ENCODE measurements at regions not wholly inside any gene's neighbourhood (a gene's known extent, or its start where the extent isn't known, plus 50 kb on each side); places are given as distances from the start of the nearest gene placed in this dataset.
"Not testable (repeated sequence)": the region's sequence is repeated elsewhere in the genome, so short reads cannot be mapped to it uniquely, and the experiment has no call there.

- Histone ChIP-seq H3K27ac (ENCODE audit: low read length) (no peak overlapping the region), H3K9me3 (ENCODE audit: insufficient read depth, low read length, severe bottlenecking) (peaks cover 10% of the 10 kb centered on the region), H3K27me3 (ENCODE audit: insufficient read depth, low read length, poor library complexity) (no peaks in the 10 kb centered on the region), H3K79me2 (ENCODE audit: insufficient read depth, low read length) (no peaks in the 10 kb centered on the region), H3K36me3 (ENCODE audit: insufficient read depth, low read length) (no peaks in the 10 kb centered on the region), H3K4me1 (ENCODE audit: insufficient read depth, low read length) (no peaks in the 10 kb centered on the region), H4K20me1 (ENCODE audit: insufficient read depth, low read length) (no peaks in the 10 kb centered on the region), H2AFZ (ENCODE audit: low read depth, low read length) (no peak overlapping the region), H3K4me2 (ENCODE audit: insufficient read depth, low read length) (no peak overlapping the region), H3K9ac (ENCODE audit: low read depth, low read length) (no peak overlapping the region), H3K4me3 (ENCODE audit: low read depth in 1 of 2, low read length in 2 of 2) (no peak overlapping the region)
- ATAC-seq (ENCODE audit: insufficient read depth, low read depth) (no peak), DNase-seq (no peak)
- no peak for TF ChIP-seq CTCF (IDR thresholded peaks at IDR 0.05; ENCODE audit: borderline replicate concordance, extremely low read depth, low read length, poor library complexity, severe bottlenecking)
- TF ChIP-seq EZH2 (IDR thresholded peaks at IDR 0.05; ENCODE audit: borderline replicate concordance, low read depth, low read length, severe bottlenecking) = no peak
Observed at GRCh38 chr2:5020116-5020875, 671.9 kb upstream of the SOX11 start.

DNA sequence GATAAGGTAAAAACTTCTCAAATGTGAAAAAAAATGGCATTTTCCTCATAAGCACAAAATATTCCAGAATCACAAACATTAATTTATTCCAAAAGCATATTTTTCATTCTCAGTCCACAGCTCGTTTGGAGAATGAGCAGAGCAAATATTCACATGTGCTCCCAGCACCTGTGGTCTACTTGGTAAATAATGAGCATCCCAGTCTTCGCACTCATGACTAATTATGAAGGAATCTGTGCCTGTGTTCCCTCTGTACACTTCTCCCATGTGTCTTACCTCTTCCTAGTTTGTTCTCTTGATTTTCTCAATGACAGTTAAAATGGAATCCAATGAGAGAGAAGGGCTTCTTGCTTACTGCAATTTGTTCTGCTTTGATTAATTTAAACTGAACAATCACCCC lies 671.0 kb upstream of the SOX11 start:
- ATAC-seq (ENCODE audit: insufficient read depth, low read depth) (no peak), DNase-seq (no peak)
- Histone ChIP-seq H3K36me3 (ENCODE audit: insufficient read depth, low read length) (no peaks in the 10 kb centered on the region), H2AFZ (ENCODE audit: low read depth, low read length) (no peak overlapping the region), H3K4me1 (ENCODE audit: insufficient read depth, low read length) (no peaks in the 10 kb centered on the region), H4K20me1 (ENCODE audit: insufficient read depth, low read length) (no peaks in the 10 kb centered on the region), H3K27ac (ENCODE audit: low read length) (no peak overlapping the region), H3K9me3 (ENCODE audit: insufficient read depth, low read length, severe bottlenecking) (peaks cover 10% of the 10 kb centered on the region), H3K9ac (ENCODE audit: low read depth, low read length) (no peak overlapping the region), H3K27me3 (ENCODE audit: insufficient read depth, low read length, poor library complexity) (no peaks in the 10 kb centered on the region), H3K79me2 (ENCODE audit: insufficient read depth, low read length) (no peaks in the 10 kb centered on the region), H3K4me2 (ENCODE audit: insufficient read depth, low read length) (no peak overlapping the region), H3K4me3 (ENCODE audit: low read depth in 1 of 2, low read length in 2 of 2) (no peak overlapping the region)
- TF ChIP-seq CTCF (IDR thresholded peaks at IDR 0.05; ENCODE audit: borderline replicate concordance, extremely low read depth, low read length, poor library complexity, severe bottlenecking) (no peak), EZH2 (IDR thresholded peaks at IDR 0.05; ENCODE audit: borderline replicate concordance, low read depth, low read length, severe bottlenecking) (no peak)

DNA sequence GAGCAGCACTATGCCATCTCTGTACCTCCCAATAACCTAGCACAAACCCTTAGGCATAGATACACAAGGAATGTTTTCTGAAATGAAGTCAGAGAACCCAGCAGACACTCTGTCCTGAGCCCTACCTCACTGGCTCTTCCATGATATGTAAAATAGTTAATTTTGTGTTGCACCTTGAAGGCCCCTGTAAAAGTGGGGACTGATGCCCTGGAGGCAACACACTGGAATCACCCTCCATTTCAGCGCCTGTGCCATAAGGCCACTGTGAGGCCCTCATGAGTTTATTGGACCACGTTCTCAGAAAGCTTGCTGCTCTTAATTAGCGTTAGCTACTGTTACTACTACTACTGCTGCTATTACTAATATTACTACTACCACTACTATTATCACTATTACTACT lies 670.1 kb upstream of the SOX11 start:
- no peak overlapping the region for H3K4me3 ChIP-seq (ENCODE audit: low read depth in 1 of 2, low read length in 2 of 2)
- ATAC-seq (ENCODE audit: insufficient read depth, low read depth) = no peak
- H2AFZ ChIP-seq (ENCODE audit: low read depth, low read length) = no peak overlapping the region
- no peak for DNase-seq
- peaks cover 10% of the 10 kb centered on the region for H3K9me3 ChIP-seq (ENCODE audit: insufficient read depth, low read length, severe bottlenecking)
- no peak overlapping the region for H3K4me2 ChIP-seq (ENCODE audit: insufficient read depth, low read length)
- no peaks in the 10 kb centered on the region for H3K36me3 ChIP-seq (ENCODE audit: insufficient read depth, low read length)
- H3K79me2 ChIP-seq (ENCODE audit: insufficient read depth, low read length) = no peaks in the 10 kb centered on the region
- H3K4me1 ChIP-seq (ENCODE audit: insufficient read depth, low read length) = no peaks in the 10 kb centered on the region
- H4K20me1 ChIP-seq (ENCODE audit: insufficient read depth, low read length) = no peaks in the 10 kb centered on the region
- H3K9ac ChIP-seq (ENCODE audit: low read depth, low read length) = no peak overlapping the region
- H3K27me3 ChIP-seq (ENCODE audit: insufficient read depth, low read length, poor library complexity) = no peaks in the 10 kb centered on the region
- H3K27ac ChIP-seq (ENCODE audit: low read length) = no peak overlapping the region
- TF ChIP-seq CTCF (IDR thresholded peaks at IDR 0.05; ENCODE audit: borderline replicate concordance, extremely low read depth, low read length, poor library complexity, severe bottlenecking) = no peak
- TF ChIP-seq EZH2 (IDR thresholded peaks at IDR 0.05; ENCODE audit: borderline replicate concordance, low read depth, low read length, severe bottlenecking) = no peak

DNA sequence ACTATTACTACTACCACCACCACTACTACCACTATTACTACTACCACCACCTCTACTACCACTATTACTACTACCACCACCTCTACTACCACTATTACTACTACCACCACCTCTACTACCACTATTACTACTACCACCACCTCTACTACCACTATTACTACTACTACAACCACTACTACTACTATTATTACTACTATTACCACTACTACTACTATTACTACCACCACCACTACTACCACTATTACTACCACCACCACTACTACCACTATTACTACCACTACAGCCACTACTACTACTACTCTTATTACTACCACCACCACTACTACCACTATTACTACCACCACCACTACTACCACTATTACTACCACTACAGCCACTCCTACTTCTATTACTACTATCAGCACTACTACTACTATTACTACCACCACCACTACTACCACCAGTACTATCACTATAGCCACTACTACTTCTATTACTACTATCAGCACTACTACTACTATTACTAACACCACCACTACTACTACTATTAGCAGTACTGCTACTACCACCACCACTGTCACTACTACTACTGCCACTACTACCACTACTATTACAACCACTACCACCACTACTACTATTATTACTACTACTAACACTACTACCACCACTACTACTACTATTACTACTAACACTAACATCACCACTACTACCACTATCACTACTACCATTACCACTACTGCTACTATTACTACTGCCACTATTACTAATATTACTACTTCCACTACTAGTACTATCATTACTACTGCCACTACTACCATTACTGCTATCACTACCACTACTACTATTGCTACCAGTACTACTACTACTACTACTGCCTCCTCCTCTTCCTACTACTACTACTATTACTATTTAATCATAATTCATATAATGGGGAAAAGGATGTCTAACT lies 669.2 kb upstream of the SOX11 start:
- H3K36me3 ChIP-seq (ENCODE audit: insufficient read depth, low read length); ATAC-seq (ENCODE audit: insufficient read depth, low read depth); H3K79me2 ChIP-seq (ENCODE audit: insufficient read depth, low read length); H3K4me2 ChIP-seq (ENCODE audit: insufficient read depth, low read length); H3K9me3 ChIP-seq (ENCODE audit: insufficient read depth, low read length, severe bottlenecking); H3K9ac ChIP-seq (ENCODE audit: low read depth, low read length); H3K4me3 ChIP-seq (ENCODE audit: low read depth in 1 of 2, low read length in 2 of 2); DNase-seq; H3K27me3 ChIP-seq (ENCODE audit: insufficient read depth, low read length, poor library complexity); H4K20me1 ChIP-seq (ENCODE audit: insufficient read depth, low read length); H3K27ac ChIP-seq (ENCODE audit: low read length); H2AFZ ChIP-seq (ENCODE audit: low read depth, low read length); H3K4me1 ChIP-seq (ENCODE audit: insufficient read depth, low read length): not testable (repeated sequence)

All from DND-41 (cell line).